AG09309 (cell line): ENCODE measurements at regions not wholly inside any gene's neighbourhood (a gene's known extent, or its start where the extent isn't known, plus 50 kb on each side); places are given as distances from the start of the nearest gene placed in this dataset.

Source experiments
- DNase-seq: peaks from one replicate; pipeline ENCODE4 v3.0.0-alpha.2; 2010; ENCODE audit warnings: low read depth
- H3K4me3 ChIP-seq: 2 replicates; pipeline ENCODE4 v1.5.1; 2011; ENCODE audit warnings: mild to moderate bottlenecking, low read depth, low read length, moderate library complexity; ENCODE audit not compliant: control insufficient read depth
- CTCF ChIP-seq: IDR thresholded peaks from 2 replicates; pipeline ENCODE4 v1.5.1; 2011; ENCODE audit warnings: mild to moderate bottlenecking, low read depth, low read length, inconsistent platforms; ENCODE audit not compliant: insufficient read depth, control insufficient read depth; ENCODE audit errors: missing control alignments

DNA sequence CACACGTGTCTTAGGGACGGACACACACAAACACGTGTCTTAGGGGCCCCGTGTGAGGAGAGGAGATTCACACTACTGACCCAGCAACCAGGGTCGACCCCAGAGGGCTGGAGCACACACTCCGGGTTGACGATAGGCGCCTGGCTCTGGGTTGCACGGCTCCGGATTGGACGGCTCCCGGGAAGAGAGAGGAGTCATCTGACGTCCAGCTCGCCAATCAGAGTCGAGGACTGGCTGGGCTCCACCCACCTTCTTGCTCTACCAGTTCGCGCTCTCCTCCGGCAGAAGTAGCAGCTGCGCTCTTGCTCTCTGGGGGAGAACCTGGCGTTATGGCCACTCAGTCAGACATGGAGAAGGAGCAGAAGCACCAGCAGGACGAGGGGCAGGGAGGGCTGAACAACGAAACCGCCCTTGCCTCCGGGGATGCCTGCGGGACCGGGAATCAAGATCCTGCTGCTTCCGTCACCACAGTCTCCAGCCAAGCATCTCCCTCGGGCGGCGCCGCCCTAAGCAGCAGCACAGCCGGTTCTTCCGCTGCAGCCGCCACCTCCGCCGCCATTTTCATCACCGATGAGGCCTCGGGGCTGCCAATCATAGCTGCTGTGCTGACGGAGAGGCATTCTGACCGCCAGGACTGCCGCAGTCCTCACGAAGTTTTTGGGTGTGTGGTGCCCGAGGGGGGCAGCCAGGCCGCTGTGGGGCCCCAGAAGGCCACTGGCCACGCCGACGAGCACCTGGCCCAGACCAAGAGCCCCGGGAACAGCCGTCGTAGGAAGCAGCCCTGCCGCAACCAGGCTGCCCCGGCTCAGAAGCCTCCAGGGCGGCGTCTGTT, 74.3 kb downstream of the NUDT10 start:
- DNase-seq: no peak
- TF ChIP-seq CTCF: no peak
- H3K4me3 ChIP-seq: no peak overlapping the region

DNA sequence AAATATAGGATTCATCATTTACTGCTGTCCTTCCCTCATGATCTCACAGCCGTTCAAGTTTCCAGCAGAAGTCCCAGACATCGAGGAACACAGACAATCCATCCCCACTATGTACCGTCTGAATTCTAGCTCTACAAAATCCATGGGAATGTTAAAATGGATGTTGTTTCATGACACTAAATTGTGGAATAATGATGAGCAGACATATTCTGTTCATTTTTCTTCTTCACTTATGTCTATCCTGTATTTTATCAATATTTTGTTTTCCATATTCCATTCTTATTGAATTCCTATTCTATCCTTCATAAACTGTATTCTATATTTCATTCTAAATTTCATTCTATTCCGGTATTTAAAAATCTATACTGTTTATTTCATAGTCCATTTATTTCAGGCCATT, 71.8 kb downstream of the NUDT10 start:
- no peak for DNase-seq
- H3K4me3 ChIP-seq: no peak overlapping the region
- no peak for TF ChIP-seq CTCF

- no peak for TF ChIP-seq CTCF
- no peak overlapping the region; the same call in none of the 2 replicates for H3K4me3 ChIP-seq
- no peak for DNase-seq
Measured at GRCh38 chrX:51395810-51396728, 63.4 kb downstream of the NUDT10 start.

DNA sequence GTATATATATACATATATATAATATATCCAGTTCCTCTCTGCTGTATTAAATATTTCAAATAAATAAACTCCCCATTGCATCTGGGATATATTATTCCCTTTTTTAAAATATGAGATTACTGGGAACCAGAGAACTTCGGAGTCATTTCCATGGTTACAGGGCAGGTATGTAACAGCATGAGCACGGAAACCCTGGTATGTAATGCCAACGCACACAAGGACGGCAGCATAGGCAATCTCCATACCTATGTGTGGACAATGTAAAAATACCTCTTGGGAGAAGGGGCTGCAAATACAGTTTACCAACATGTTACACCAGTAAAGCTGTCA, 62.8 kb downstream of the NUDT10 start:
- H3K4me3 ChIP-seq: no peak overlapping the region
- no peak for DNase-seq
- no peak for TF ChIP-seq CTCF
